ENCODE measurements at regions not wholly inside any gene's neighbourhood (a gene's known extent, or its start where the extent isn't known, plus 50 kb on each side); places are given as distances from the start of the nearest gene placed in this dataset.

DNA sequence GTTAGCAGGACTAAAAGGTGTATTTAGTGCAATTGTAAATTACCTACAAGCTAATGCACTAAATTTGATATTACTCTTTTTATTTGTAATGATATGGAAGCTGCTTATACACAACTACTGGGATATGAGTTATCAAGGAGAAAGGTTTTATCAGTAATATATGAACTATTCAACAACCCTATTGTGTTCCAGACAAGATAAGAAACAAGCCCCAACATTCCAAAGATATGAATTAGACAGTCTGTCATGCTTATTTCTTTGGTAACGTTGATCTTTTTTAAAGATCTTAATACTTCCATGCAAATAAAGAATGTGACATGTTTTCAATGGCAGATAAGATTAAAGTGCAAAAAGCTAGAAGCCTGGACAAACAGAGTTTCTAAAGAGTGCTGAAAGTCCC lies 314.0 kb upstream of the THBS1 start:
- TF ChIP-seq, protein P1, sequence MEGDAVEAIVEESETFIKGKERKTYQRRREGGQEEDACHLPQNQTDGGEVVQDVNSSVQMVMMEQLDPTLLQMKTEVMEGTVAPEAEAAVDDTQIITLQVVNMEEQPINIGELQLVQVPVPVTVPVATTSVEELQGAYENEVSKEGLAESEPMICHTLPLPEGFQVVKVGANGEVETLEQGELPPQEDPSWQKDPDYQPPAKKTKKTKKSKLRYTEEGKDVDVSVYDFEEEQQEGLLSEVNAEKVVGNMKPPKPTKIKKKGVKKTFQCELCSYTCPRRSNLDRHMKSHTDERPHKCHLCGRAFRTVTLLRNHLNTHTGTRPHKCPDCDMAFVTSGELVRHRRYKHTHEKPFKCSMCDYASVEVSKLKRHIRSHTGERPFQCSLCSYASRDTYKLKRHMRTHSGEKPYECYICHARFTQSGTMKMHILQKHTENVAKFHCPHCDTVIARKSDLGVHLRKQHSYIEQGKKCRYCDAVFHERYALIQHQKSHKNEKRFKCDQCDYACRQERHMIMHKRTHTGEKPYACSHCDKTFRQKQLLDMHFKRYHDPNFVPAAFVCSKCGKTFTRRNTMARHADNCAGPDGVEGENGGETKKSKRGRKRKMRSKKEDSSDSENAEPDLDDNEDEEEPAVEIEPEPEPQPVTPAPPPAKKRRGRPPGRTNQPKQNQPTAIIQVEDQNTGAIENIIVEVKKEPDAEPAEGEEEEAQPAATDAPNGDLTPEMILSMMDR (IDR thresholded peaks at IDR 0.05; ENCODE audit: low read depth, low read length, poor library complexity, severe bottlenecking), result no peak
- no peak for TF ChIP-seq EZH2phosphoT487 (IDR thresholded peaks at IDR 0.05; ENCODE audit: borderline replicate concordance, low read length)
- no peaks in the 10 kb centered on the region for H3K36me3 ChIP-seq (ENCODE audit: control insufficient read depth, low read length)
- H3K27ac ChIP-seq (ENCODE audit: low read depth, low read length), result no peak overlapping the region
- no peaks in the 10 kb centered on the region for H3K4me1 ChIP-seq (ENCODE audit: control insufficient read depth, low read length)
- H3K4me3 ChIP-seq (ENCODE audit: low read length), result no peak overlapping the region
- no peaks in the 10 kb centered on the region for H3F3A ChIP-seq (ENCODE audit: control insufficient read depth, insufficient read depth)
- no peak overlapping the region for H3K4me2 ChIP-seq (ENCODE audit: low read length)
- H3K79me2 ChIP-seq (ENCODE audit: control insufficient read depth, low read length), result no peaks in the 10 kb centered on the region
- no peaks in the 10 kb centered on the region for H4K20me1 ChIP-seq (ENCODE audit: control insufficient read depth, insufficient read depth, low read depth, low read length)
- H3K9me3 ChIP-seq (ENCODE audit: control insufficient read depth, insufficient read depth, low read length), result no peaks in the 10 kb centered on the region
- no peaks in the 10 kb centered on the region for H3K27me3 ChIP-seq (ENCODE audit: control insufficient read depth, low read length)
- no peaks in the 10 kb centered on the region for H3K9me2 ChIP-seq (replicated peaks; ENCODE audit: control insufficient read depth, low read length)

DNA sequence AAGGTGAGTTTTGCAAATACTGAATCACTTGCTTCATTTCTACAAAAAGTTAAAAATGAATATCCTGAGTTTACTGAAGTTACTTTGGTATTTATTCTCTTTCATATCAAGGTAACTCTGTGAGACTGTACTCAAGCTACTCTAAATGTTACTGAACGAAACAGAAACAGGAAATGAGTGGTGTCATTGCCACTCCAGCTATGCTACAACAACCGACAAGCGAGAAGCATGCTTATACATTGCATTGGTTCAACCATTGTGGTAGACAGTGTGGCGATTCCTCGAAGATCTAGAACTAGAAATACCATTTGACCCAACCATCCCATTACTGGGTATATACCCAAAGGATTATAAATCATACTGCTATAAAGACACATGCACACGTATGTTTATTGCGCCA lies 313.2 kb upstream of the THBS1 start:
- H3K4me2 ChIP-seq (ENCODE audit: low read length), result no peak overlapping the region
- no peaks in the 10 kb centered on the region for H3K4me1 ChIP-seq (ENCODE audit: control insufficient read depth, low read length)
- no peaks in the 10 kb centered on the region for H3K79me2 ChIP-seq (ENCODE audit: control insufficient read depth, low read length)
- no peaks in the 10 kb centered on the region for H3K9me3 ChIP-seq (ENCODE audit: control insufficient read depth, insufficient read depth, low read length)
- H3K4me3 ChIP-seq (ENCODE audit: low read length), result no peak overlapping the region
- no peaks in the 10 kb centered on the region for H4K20me1 ChIP-seq (ENCODE audit: control insufficient read depth, insufficient read depth, low read depth, low read length)
- TF ChIP-seq, protein P1 (IDR thresholded peaks at IDR 0.05; ENCODE audit: low read depth, low read length, poor library complexity, severe bottlenecking), result no peak
- no peak for TF ChIP-seq EZH2phosphoT487 (IDR thresholded peaks at IDR 0.05; ENCODE audit: borderline replicate concordance, low read length)
- no peak overlapping the region for H3K27ac ChIP-seq (ENCODE audit: low read depth, low read length)
- no peaks in the 10 kb centered on the region for H3F3A ChIP-seq (ENCODE audit: control insufficient read depth, insufficient read depth)
- no peaks in the 10 kb centered on the region for H3K27me3 ChIP-seq (ENCODE audit: control insufficient read depth, low read length)
- H3K36me3 ChIP-seq (ENCODE audit: control insufficient read depth, low read length), result no peaks in the 10 kb centered on the region
- H3K9me2 ChIP-seq (replicated peaks; ENCODE audit: control insufficient read depth, low read length), result no peaks in the 10 kb centered on the region

DNA sequence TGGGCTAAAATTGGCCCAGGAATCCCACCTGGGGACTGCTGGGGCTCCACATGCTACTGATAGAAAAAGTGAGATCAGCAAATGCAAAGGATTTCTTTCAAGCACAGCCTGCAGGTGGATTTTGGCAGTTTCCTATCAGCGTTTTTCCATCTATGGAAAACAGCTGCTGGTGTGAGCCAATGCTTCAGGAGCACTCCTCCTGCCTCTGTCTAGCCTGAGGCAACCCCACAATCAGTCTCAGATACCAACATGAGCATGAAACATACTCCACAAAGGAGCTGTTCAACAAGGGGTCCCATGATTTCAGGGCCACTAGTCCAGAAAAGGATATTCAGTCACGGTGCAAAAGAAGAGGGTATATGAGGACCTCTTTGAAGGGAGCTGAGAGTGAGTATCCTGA lies 311.5 kb upstream of the THBS1 start:
- H3K79me2 ChIP-seq (ENCODE audit: control insufficient read depth, low read length), result no peaks in the 10 kb centered on the region
- no peak overlapping the region for H3K4me2 ChIP-seq (ENCODE audit: low read length)
- no peaks in the 10 kb centered on the region for H4K20me1 ChIP-seq (ENCODE audit: control insufficient read depth, insufficient read depth, low read depth, low read length)
- H3F3A ChIP-seq (ENCODE audit: control insufficient read depth, insufficient read depth), result no peaks in the 10 kb centered on the region
- H3K27ac ChIP-seq (ENCODE audit: low read depth, low read length), result no peak overlapping the region
- TF ChIP-seq, protein P1 (IDR thresholded peaks at IDR 0.05; ENCODE audit: low read depth, low read length, poor library complexity, severe bottlenecking), result no peak
- TF ChIP-seq EZH2phosphoT487 (IDR thresholded peaks at IDR 0.05; ENCODE audit: borderline replicate concordance, low read length), result no peak
- H3K4me1 ChIP-seq (ENCODE audit: control insufficient read depth, low read length), result no peaks in the 10 kb centered on the region
- H3K27me3 ChIP-seq (ENCODE audit: control insufficient read depth, low read length), result no peaks in the 10 kb centered on the region
- no peaks in the 10 kb centered on the region for H3K9me2 ChIP-seq (replicated peaks; ENCODE audit: control insufficient read depth, low read length)
- H3K36me3 ChIP-seq (ENCODE audit: control insufficient read depth, low read length), result no peaks in the 10 kb centered on the region
- H3K9me3 ChIP-seq (ENCODE audit: control insufficient read depth, insufficient read depth, low read length), result no peaks in the 10 kb centered on the region
- no peak overlapping the region for H3K4me3 ChIP-seq (ENCODE audit: low read length)

DNA sequence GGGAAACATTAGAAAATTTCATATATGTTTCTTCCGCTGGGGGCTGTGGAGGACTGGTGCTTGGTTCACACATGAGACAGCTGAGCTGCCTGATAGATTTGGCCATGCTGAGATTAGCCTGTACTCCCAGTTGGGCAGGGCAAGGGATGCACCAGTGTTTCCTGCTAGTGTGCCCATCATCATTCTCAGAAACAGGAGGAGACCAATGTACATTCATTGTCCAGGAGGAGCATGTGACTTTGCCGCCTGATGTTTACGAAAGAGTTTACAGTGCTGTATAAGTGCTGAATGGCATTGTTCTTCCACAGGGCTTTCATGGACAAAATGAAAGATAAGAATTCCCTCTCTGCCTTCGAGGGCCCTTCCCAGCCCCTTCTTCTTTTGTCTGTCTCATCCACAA lies 311.1 kb upstream of the THBS1 start:
- H3K4me2 ChIP-seq (ENCODE audit: low read length), result no peak overlapping the region
- H3F3A ChIP-seq (ENCODE audit: control insufficient read depth, insufficient read depth), result no peaks in the 10 kb centered on the region
- no peaks in the 10 kb centered on the region for H3K9me2 ChIP-seq (replicated peaks; ENCODE audit: control insufficient read depth, low read length)
- no peak overlapping the region for H3K4me3 ChIP-seq (ENCODE audit: low read length)
- no peaks in the 10 kb centered on the region for H3K4me1 ChIP-seq (ENCODE audit: control insufficient read depth, low read length)
- H3K79me2 ChIP-seq (ENCODE audit: control insufficient read depth, low read length), result no peaks in the 10 kb centered on the region
- no peaks in the 10 kb centered on the region for H4K20me1 ChIP-seq (ENCODE audit: control insufficient read depth, insufficient read depth, low read depth, low read length)
- no peaks in the 10 kb centered on the region for H3K36me3 ChIP-seq (ENCODE audit: control insufficient read depth, low read length)
- no peaks in the 10 kb centered on the region for H3K27me3 ChIP-seq (ENCODE audit: control insufficient read depth, low read length)
- no peaks in the 10 kb centered on the region for H3K9me3 ChIP-seq (ENCODE audit: control insufficient read depth, insufficient read depth, low read length)
- TF ChIP-seq EZH2phosphoT487 (IDR thresholded peaks at IDR 0.05; ENCODE audit: borderline replicate concordance, low read length), result no peak
- TF ChIP-seq, protein P1 (IDR thresholded peaks at IDR 0.05; ENCODE audit: low read depth, low read length, poor library complexity, severe bottlenecking), result no peak
- H3K27ac ChIP-seq (ENCODE audit: low read depth, low read length), result no peak overlapping the region
